Fibroblast of skin of back (primary cell): ENCODE measurements at regions not wholly inside any gene's neighbourhood (a gene's known extent, or its start where the extent isn't known, plus 50 kb on each side); places are given as distances from the start of the nearest gene placed in this dataset.
"Not testable (repeated sequence)": the region's sequence is repeated elsewhere in the genome, so short reads cannot be mapped to it uniquely, and the experiment has no call there.

Experiments
- DNase-seq: peaks from one replicate; pipeline ENCODE4 v3.0.0-alpha.2; 2013

DNA sequence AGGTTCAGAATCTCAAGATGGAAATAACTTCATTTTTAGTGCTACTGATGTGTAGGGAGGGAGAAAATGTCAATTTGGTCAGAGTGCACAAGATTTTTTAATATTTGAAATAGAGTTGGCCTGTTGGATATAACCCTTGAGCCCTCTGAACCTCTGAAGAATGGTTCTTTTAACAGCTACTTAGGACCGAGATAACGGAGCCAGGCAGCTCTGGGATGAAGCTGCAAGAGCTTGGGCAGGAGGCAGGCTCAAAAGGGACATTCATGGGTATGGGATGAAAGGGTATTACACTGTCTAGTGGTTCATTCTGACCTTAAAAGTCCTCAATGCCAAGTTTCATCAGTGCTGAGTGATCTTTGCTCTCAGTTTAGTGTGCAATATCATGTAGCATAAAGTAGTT, 111.4 kb upstream of the CPHXL start:
- no peak for DNase-seq

DNA sequence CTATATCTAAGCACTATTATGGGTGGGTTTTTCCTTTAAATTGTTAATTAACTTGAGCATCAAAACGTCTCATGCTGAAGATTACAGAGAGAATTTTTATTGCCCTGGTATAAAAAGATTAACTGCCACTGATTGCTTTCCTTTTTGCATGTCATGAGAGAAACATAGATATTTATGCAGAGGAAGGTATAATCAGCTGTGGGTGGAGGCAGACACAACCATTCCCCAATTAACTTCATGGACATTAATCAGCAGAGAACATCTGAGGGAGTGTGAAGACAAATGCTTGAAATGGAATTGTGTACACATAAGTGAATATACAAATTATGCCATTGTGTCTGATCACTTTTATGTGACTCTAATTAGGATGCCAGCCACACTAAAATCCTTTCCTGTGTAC, 115.2 kb upstream of the CPHXL start:
- no peak for DNase-seq

GRCh38 chr16:75847172-75847571, 120.9 kb upstream of the CPHXL start:
- DNase-seq = no peak

GRCh38 chr16:75854152-75854551, 127.9 kb upstream of the CPHXL start:
- DNase-seq = no peak

DNA sequence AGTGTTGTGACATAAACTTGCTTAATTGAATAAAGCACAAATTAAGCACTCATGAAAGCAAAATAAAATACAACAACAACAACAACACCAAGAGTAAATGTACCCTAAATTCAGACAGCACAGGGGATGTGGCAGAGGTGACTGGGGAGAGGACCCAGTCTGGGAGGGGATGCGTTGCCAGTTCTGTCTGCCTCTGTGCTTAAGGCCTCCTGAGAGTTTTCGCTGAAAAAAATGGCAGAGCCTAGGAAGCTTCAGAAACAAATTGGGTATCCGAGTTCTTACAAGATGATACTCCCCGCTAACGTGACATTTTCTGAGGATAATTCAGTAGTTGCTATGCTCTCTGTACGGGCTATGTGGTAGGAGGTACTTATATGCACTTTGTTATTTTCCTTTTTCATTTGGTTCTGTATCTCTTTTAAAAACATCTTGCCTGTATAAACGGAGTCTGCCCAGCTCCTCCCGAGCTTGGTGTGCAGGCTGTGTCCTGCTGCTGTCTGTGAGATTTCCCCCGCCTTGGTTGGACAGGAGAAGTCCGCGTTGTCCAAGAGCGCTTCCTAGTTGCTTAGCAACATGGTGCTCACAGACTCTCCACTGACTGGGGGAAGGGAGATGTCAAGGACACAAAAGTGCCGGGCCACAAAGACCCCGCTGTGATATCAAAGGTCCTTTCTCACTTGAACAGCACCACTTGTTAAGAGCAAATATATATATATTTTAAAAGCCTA, 134.2 kb upstream of the CPHXL start:
- no peak for DNase-seq

GRCh38 chr16:75861311-75862097, 135.2 kb upstream of the CPHXL start:
- no peak for DNase-seq

DNA sequence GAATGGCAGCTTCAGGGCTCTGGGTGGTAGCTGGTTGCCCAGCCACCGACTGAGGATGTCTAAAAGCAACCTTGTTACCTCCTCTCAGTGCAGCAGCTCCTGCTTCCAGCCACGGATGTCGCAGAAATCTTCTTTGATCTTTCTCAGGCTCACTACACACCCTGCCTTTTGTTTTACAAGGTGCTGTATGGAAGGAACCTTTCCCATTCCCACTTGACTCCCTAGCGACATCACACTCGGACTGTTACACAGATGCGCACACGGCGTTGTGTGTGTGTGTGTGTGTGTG, 135.8 kb upstream of the CPHXL start:
- DNase-seq = no peak

DNA sequence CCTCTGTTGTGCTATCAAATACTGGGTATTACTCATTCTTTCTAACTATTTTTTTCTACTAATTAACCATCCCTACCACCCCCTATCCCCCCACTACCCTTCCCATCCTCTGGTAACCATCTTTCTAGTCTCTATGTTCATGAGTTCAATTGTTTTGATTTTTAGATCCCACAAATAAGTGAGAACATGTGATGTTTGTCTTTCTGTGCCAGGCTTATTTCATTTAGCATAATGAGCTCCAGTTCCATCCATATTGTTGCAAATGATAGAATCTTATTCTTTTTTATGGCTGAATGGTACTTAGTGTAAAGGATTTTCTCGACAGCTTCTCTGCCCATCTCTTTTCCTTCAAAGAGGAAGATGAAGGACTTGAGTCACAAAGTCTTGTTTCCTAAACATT, 138.0 kb upstream of the CPHXL start:
- DNase-seq = no peak

GRCh38 chr16:75865736-75866135, 139.4 kb upstream of the CPHXL start:
- DNase-seq = no peak

DNA sequence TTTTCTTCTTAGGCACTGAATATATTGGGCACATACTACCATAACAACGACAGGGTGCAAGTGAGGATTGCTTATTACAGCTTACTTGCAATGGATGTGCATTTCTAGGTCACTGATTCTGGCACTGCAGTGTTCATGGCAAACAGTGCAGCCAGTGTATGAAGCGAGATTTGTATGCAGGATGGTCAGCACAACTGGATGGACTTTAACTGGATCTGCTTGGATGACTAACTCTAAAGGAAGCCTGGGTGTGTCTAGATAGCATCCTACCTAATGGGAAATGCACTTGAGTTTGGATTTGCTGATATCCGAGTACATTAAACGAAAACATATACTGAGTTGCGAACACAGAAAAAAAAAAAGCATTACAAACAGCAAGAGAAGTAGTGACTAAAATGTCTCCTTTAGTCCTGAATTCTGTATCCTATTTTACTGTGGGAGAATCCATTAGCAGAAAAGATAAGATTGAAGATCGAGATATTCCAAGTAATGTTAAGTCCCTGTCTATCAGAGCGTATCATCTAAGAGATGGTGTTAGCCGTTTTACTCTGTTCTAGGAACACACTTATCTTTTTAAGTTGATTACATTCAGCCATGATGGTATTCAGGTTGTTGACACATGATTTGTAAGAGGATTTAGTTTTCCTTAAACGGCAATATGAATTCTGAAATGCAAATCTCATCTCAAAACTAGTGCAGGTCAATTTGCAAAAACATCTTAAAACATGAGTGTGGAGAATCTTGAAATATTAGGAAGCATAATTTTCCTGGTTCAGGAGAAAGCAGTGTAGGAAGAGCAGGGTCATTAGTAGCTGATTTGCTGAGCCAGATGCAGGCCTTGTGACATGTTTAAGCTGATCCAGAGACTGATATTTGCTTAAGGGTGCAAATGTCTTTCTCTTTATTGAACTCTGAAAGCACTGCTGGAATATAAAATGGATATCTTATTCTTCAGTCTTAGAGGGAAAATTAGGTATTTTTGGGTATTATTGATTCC, 142.6 kb upstream of the CPHXL start:
- no peak for DNase-seq

- not testable (repeated sequence) for DNase-seq
These were observed 155.0 kb upstream of the CPHXL start for GRCh38 chr16:75881280-75881679.

DNA sequence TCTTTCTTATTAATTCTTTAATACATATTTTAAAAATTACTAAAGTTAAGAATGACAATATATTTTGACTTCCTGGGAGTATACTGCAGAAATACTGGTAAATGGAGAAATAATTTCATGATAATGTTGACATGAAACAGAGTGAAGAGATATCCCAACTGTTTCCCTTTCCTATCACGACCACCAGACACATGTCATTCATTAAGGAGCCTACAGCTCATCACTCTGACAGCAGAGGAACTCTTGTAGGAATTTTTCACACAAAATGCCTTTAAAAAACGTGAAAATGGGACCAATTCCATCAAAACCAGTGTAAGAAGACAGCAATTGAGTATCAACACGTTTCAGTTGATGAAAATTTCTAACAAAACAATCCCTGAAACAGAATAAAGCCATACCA, 172.9 kb upstream of the CPHXL start:
- DNase-seq = no peak

DNA sequence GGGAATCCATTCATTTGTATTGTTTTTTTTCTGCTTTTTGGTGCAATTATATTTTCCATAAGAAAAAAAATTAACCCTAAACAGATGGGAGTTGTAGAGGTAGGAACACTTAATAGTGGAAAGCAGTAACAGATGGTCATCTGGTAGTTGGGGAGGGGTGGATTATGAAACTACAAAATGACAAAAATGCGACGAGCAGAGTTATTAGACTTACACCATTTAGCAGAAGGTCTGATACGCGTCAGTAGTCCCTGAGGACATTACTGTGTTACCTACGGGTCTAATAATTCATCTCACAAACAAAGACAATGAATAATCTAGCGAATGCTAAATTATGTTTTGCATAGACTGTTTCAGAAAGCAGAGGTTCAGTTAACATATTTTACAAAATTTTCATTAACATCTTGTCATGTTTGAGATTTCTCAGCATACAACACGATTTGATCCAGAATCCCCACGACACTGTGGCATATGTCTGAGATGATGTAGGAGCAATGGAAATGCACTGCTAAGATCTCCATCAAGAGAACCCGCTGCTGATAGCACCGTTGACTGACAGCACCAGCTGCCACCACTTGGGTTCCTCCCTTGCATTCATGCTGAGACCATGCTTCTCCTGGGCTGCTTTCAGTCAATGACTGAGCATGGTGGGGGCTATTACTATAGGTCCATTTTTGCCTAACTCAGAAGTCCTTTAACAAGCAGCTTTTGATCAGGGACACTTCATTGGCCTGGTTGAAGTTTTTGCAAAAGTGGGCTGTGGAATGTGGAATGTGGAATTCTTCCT, 182.2 kb upstream of the CPHXL start:
- DNase-seq = no peak

DNA sequence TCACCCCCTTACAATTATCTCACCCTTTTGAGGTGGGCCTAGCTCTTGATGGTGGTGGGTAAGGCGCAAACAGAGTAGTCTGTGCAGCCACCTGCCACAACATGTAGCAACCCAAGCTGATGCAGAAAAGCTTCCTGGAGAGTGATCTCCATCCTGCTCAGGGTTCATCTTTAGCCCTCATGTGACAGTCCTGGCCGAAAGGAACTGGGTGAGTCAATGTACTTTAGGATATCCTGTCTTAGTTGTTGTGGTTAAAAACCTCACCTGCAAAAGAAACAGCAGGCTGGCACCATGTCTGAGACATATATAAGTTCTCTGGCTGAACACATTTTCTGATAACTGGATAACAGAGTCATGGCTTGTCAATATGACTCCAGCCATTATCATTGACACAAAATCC, 183.5 kb upstream of the CPHXL start:
- DNase-seq = no peak

DNA sequence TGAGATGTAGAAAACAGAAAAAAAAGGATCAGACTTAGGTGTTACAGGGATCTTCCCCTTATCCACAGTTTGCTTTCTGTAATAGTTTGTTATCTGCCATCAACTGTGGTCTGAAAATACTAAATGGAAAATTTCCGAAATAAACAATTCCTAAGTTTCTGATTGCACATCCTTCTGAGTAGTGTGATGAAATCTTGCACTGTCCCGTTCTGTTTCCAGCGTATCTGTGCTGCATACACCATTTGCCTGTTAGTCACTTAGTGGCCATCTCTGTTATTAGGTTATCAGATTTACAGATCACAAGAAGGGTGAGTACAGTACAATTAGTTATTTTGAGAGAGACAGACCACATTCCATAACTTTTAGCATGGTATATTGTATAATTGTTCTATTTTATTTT, 185.6 kb upstream of the CPHXL start:
- DNase-seq = no peak

DNA sequence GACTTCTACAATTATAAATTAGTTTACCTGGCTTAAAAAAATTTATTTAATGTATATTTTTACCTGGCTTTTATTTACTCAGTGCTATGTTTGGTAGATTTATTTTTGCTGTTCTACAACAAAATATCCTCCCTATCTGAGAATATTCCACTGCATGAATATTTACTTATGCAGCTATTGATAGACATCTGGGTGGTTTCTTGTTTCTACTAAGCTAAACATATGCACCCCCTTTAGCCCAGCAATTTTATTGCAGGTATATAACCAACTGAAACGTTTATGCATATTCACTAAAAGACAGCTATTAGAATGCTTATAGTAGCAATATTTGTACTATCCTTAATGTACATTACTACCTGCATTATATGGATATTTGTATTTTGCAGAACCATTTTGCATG, 187.7 kb upstream of the CPHXL start:
- DNase-seq = no peak

GRCh38 chr16:75916451-75916850, 190.2 kb upstream of the CPHXL start:
- no peak for DNase-seq

- DNase-seq = no peak
These were observed 191.8 kb upstream of the CPHXL start for GRCh38 chr16:75918109-75918508.

GRCh38 chr16:75919664-75920063, 193.4 kb upstream of the CPHXL start:
- no peak for DNase-seq

GRCh38 chr16:75921281-75921680, 195.0 kb upstream of the CPHXL start:
- no peak for DNase-seq

GRCh38 chr16:75922250-75922649, 196.0 kb upstream of the CPHXL start:
- no peak for DNase-seq

GRCh38 chr16:75924397-75924796, 198.1 kb upstream of the CPHXL start:
- DNase-seq = no peak
